ENCODE measurements at regions not wholly inside any gene's neighbourhood (a gene's known extent, or its start where the extent isn't known, plus 50 kb on each side); places are given as distances from the start of the nearest gene placed in this dataset.

GRCh38 chr1:106646816-106647215 is 409.7 kb upstream of the PRMT6 start:
- no peak for TF ChIP-seq PPARG (CRISPR knock-in tag; conservative IDR thresholded peaks at IDR 0.05)
- no peak for TF ChIP-seq LBX2 (CRISPR knock-in tag; IDR thresholded peaks at IDR 0.05; ENCODE audit: borderline replicate concordance)
- TF ChIP-seq CTCF (CRISPR knock-in tag; IDR thresholded peaks at IDR 0.05), result no peak
